ENCODE measurements at regions not wholly inside any gene's neighbourhood (a gene's known extent, or its start where the extent isn't known, plus 50 kb on each side); places are given as distances from the start of the nearest gene placed in this dataset.

GRCh38 chr13:34307607-34308006, 489.7 kb downstream of the RFC3 start:
- ATAC-seq, result no peak
- intact Hi-C loops (cut with DNase I, micrococcal nuclease), result no loop called here

GRCh38 chr13:34308725-34309124, 490.8 kb downstream of the RFC3 start:
- intact Hi-C loops (cut with DNase I, micrococcal nuclease), result no loop called here
- no peak for ATAC-seq
- no peak for DNase-seq

More at GRCh38 chr13:34307607-34308006, 489.7 kb downstream of the RFC3 start:
- DNase-seq, result no peak

GRCh38 chr13:34310539-34310938, 492.6 kb downstream of the RFC3 start:
- ATAC-seq, result no peak
- no peak for DNase-seq
- intact Hi-C loops (cut with DNase I, micrococcal nuclease), result no loop called here

- no peak for ATAC-seq
- intact Hi-C loops (cut with DNase I, micrococcal nuclease), result no loop called here
Observed at GRCh38 chr13:34311251-34311650, 493.3 kb downstream of the RFC3 start.

GRCh38 chr13:34312578-34312977, 494.6 kb downstream of the RFC3 start:
- ATAC-seq, result no peak
- DNase-seq, result no peak
- intact Hi-C loops (cut with DNase I, micrococcal nuclease), result no loop called here

More at GRCh38 chr13:34311251-34311650, 493.3 kb downstream of the RFC3 start:
- DNase-seq, result no peak

GRCh38 chr13:34320084-34320483, 502.1 kb downstream of the RFC3 start:
- intact Hi-C loops (cut with DNase I, micrococcal nuclease), result no loop called here
- DNase-seq (no peak), ATAC-seq (no peak)

GRCh38 chr13:34322014-34322742, 504.2 kb downstream of the RFC3 start:
- intact Hi-C loops (cut with DNase I, micrococcal nuclease), result no loop called here
- ATAC-seq (no peak), DNase-seq (no peak)

- intact Hi-C loops (cut with DNase I, micrococcal nuclease), result no loop called here
- DNase-seq, result no peak
- no peak for ATAC-seq
Observed at GRCh38 chr13:34322743-34323074, 504.8 kb downstream of the RFC3 start.

- DNase-seq, result no peak
- ATAC-seq, result no peak
- intact Hi-C loops (cut with DNase I, micrococcal nuclease), result no loop called here
Observed at GRCh38 chr13:34335014-34336007, 517.4 kb downstream of the RFC3 start.

- intact Hi-C loops (cut with DNase I, micrococcal nuclease), result no loop called here
- ATAC-seq, result no peak
- DNase-seq, result no peak
Observed at GRCh38 chr13:34338102-34338501, 520.2 kb downstream of the RFC3 start.

- ATAC-seq, result no peak
- intact Hi-C loops (cut with DNase I, micrococcal nuclease), result no loop called here
- DNase-seq, result no peak
Observed at GRCh38 chr13:34340534-34340933, 522.6 kb downstream of the RFC3 start.

- no peak for ATAC-seq
- intact Hi-C loops (cut with DNase I, micrococcal nuclease), result no loop called here
- no peak for DNase-seq
Observed at GRCh38 chr13:34343413-34343940, 525.5 kb downstream of the RFC3 start.

- ATAC-seq (no peak), DNase-seq (no peak)
- intact Hi-C loops (cut with DNase I, micrococcal nuclease), result no loop called here
Observed at GRCh38 chr13:34344816-34345215, 526.9 kb downstream of the RFC3 start.

- intact Hi-C loops (cut with DNase I, micrococcal nuclease), result no loop called here
- no peak for ATAC-seq
Observed at GRCh38 chr13:34345258-34345965, 527.5 kb downstream of the RFC3 start.

GRCh38 chr13:34346626-34347025, 528.7 kb downstream of the RFC3 start:
- intact Hi-C loops (cut with DNase I, micrococcal nuclease), result no loop called here
- ATAC-seq, result peak; percentile 38
- DNase-seq, result no peak

More at GRCh38 chr13:34345258-34345965, 527.5 kb downstream of the RFC3 start:
- no peak for DNase-seq

- intact Hi-C loops (cut with DNase I, micrococcal nuclease), result no loop called here
- DNase-seq, result peak; percentile 7 to 28
- peak; percentile 95 for ATAC-seq
Observed at GRCh38 chr13:34347784-34348573, 530.0 kb downstream of the RFC3 start.

GRCh38 chr13:34349091-34349722, 531.3 kb downstream of the RFC3 start:
- intact Hi-C loops (cut with DNase I, micrococcal nuclease), result no loop called here
- no peak for ATAC-seq
- DNase-seq, result peak; percentile 27 to 35

GRCh38 chr13:34350671-34351070, 532.7 kb downstream of the RFC3 start:
- intact Hi-C loops (cut with DNase I, micrococcal nuclease), result no loop called here
- ATAC-seq, result no peak

More at GRCh38 chr13:34350671-34351070, 532.7 kb downstream of the RFC3 start:
- DNase-seq, result no peak

All from left colon (tissue), 2 donors.